ENCODE measurements at regions not wholly inside any gene's neighbourhood (a gene's known extent, or its start where the extent isn't known, plus 50 kb on each side); places are given as distances from the start of the nearest gene placed in this dataset.

GRCh38 chr4:11616856-11617255 lies 188.2 kb upstream of the HS3ST1 start:
- TF ChIP-seq CTCF (IDR thresholded peaks at IDR 0.05) (no peak), POLR2A (IDR thresholded peaks at IDR 0.05) (no peak), POLR2AphosphoS5 (IDR thresholded peaks at IDR 0.05) (no peak)
